GM12878 (cell line): ENCODE measurements at regions not wholly inside any gene's neighbourhood (a gene's known extent, or its start where the extent isn't known, plus 50 kb on each side); places are given as distances from the start of the nearest gene placed in this dataset.

Experiments used
- ATAC-seq: fragments of 200-7000 bp; cut with Tn5 transposase; 3 replicates; pipeline ENCODE4 v1.9.1; 2020; ENCODE audit warnings: mild to moderate bottlenecking, moderate library complexity
- BruUV-seq: library from RNA; stranded (reverse); fragments of 400-500 nt; replicated peaks from 2 replicates; lab custom pipeline; 2021; lab: Mats Ljungman, UMichigan
- CTCF ChIA-PET: fragments of 300-600 bp; sonication (Branson Sonifier 250); formaldehyde crosslinking; extraction: SDS; loops from one replicate; lab custom pipeline; 2021; ENCODE audit warnings: inconsistent platforms; lab: Yijun Ruan, JAX
- POLR2A ChIA-PET: fragments of 350-600 bp; formaldehyde crosslinking; extraction: SDS; loops from one replicate; lab custom pipeline; 2021; ENCODE audit warnings: inconsistent platforms; lab: Charles Lee
- RAD21 ChIA-PET: fragments of 300-600 bp; sonication (Branson Sonifier 250); formaldehyde crosslinking; loops from one replicate; lab custom pipeline; 2023; ENCODE audit warnings: antibody characterized with exemption; ENCODE audit not compliant: unreplicated experiment; lab: Charles Lee
- SMC1A ChIA-PET: fragments of 300-600 bp; sonication (Branson Sonifier 250); formaldehyde crosslinking; loops from one replicate; lab custom pipeline; 2023; ENCODE audit not compliant: unreplicated experiment, uncharacterized antibody; lab: Charles Lee
- DNase-seq: peaks from one replicate; pipeline ENCODE4 v3.0.0-alpha.2; 2011; ENCODE audit warnings: low read depth, low spot score
- FAIRE-seq: peaks from 3 replicates; lab custom pipeline; 2011; peaks lifted over from hg19 to GRCh38; lab: Jason Lieb, UNC
- H2AFZ ChIP-seq: 2 replicates; pipeline ENCODE4 v1.6.0; 2011; ENCODE audit warnings: low read depth, low read length, control low read depth; ENCODE audit not compliant: control insufficient read depth
- H3K27ac ChIP-seq: 2 replicates; pipeline ENCODE4 v1.5.1; 2011; ENCODE audit warnings: control low read depth; ENCODE audit not compliant: control insufficient read depth, insufficient read depth
- H3K27me3 ChIP-seq, 2 experiments: replicated peaks in 1 of 2; 2 replicates each; pipeline versions ENCODE4 v1.6.0 to v1.6.1; 2011; ENCODE audit warnings: low read length in 1 of 2; ENCODE audit not compliant: control insufficient read depth in 2 of 2, insufficient read depth in 2 of 2
- H3K36me3 ChIP-seq, 2 experiments: 2 replicates each; pipeline ENCODE4 v1.5.1; 2011; ENCODE audit warnings: low read length in 1 of 2; ENCODE audit not compliant: control insufficient read depth in 2 of 2, insufficient read depth in 2 of 2
- H3K4me1 ChIP-seq: 2 replicates; pipeline ENCODE4 v1.6.1; 2011; ENCODE audit warnings: mild to moderate bottlenecking, low read length, moderate library complexity, mixed read lengths; ENCODE audit not compliant: control insufficient read depth, insufficient read depth
- H3K4me2 ChIP-seq: 2 replicates; pipeline ENCODE4 v1.6.0; 2011; ENCODE audit warnings: control low read depth; ENCODE audit not compliant: control insufficient read depth, insufficient read depth
- H3K4me3 ChIP-seq: fragments of 200-600 bp; sonication (generic); 2 replicates; pipeline ENCODE4 v1.5.1; 2016
- H3K79me2 ChIP-seq: 2 replicates; pipeline ENCODE4 v1.6.0; 2011; ENCODE audit warnings: low read length; ENCODE audit not compliant: control insufficient read depth, insufficient read depth
- H3K9ac ChIP-seq: 2 replicates; pipeline ENCODE4 v1.8.0; 2011; ENCODE audit warnings: low read length, control low read depth, mixed read lengths; ENCODE audit not compliant: control insufficient read depth, insufficient read depth
- H3K9me3 ChIP-seq: replicated peaks from 3 replicates; pipeline ENCODE4 v1.5.1; 2011; ENCODE audit warnings: mild to moderate bottlenecking, low read length; ENCODE audit not compliant: control insufficient read depth, insufficient read depth
- H4K20me1 ChIP-seq: 2 replicates; pipeline ENCODE4 v1.6.0; 2011; ENCODE audit not compliant: control insufficient read depth, insufficient read depth
- ASH2L ChIP-seq: fragments of 300-600, 200-600 bp; sonication (generic); IDR thresholded peaks from 2 replicates; pipeline ENCODE4 v1.6.1; 2017; ENCODE audit warnings: low read depth, mild to moderate bottlenecking, borderline replicate concordance
- CHD1 ChIP-seq: IDR thresholded peaks from 2 replicates; pipeline ENCODE4 v1.6.1; 2012; ENCODE audit warnings: low read depth, low read length, improper control_type of control experiment
- JUNB ChIP-seq: IDR thresholded peaks from 2 replicates; pipeline ENCODE4 v1.6.1; 2016; ENCODE audit warnings: antibody characterized with exemption, mild to moderate bottlenecking
- PML ChIP-seq: IDR thresholded peaks from 2 replicates; pipeline ENCODE4 v1.6.1; 2012; ENCODE audit warnings: low read length, inconsistent platforms
- SIX5 ChIP-seq: IDR thresholded peaks from 2 replicates; pipeline ENCODE4 v1.6.1; 2011; ENCODE audit warnings: mild to moderate bottlenecking, low read depth, low read length, moderate library complexity; ENCODE audit not compliant: severe bottlenecking
- SREBF2 ChIP-seq: IDR thresholded peaks from 2 replicates; pipeline ENCODE4 v1.6.1; 2012; ENCODE audit warnings: mild to moderate bottlenecking, low read length
- SUPT20H ChIP-seq: IDR thresholded peaks from 2 replicates; pipeline ENCODE4 v1.6.1; 2011; ENCODE audit warnings: low read depth, mild to moderate bottlenecking, low read length, moderate library complexity, borderline replicate concordance; ENCODE audit not compliant: control insufficient read depth
- TCF12 ChIP-seq: IDR thresholded peaks from 2 replicates; pipeline ENCODE4 v1.6.1; 2011; ENCODE audit warnings: low read depth, mild to moderate bottlenecking, low read length
- TCF3 ChIP-seq: IDR thresholded peaks from 2 replicates; pipeline ENCODE4 v1.6.1; 2012; ENCODE audit warnings: low read depth, mild to moderate bottlenecking, low read length, borderline replicate concordance; ENCODE audit not compliant: insufficient read depth
- TCF7 ChIP-seq: IDR thresholded peaks from 2 replicates; pipeline ENCODE4 v1.6.1; 2014; ENCODE audit warnings: antibody characterized with exemption, borderline replicate concordance
- ZBED1 ChIP-seq: IDR thresholded peaks from 2 replicates; pipeline ENCODE4 v1.6.1; 2016; ENCODE audit warnings: borderline replicate concordance
- WGBS: methylation state at CpG from one replicate; pipeline ENCODE4 v1.1.6; 2016; ENCODE audit warnings: low lambda C conversion rate; ENCODE audit not compliant: insufficient replicate concordance, insufficient coverage; ENCODE audit errors: missing lambda C conversion rate; 5-methylcytosine and 5-hydroxymethylcytosine counted together
- in situ Hi-C: fragments of 300-500 bp; cut with MboI; formaldehyde crosslinking; loops from 9 replicates; pipeline ENCODE4 v1.14.3; 2018; ENCODE audit warnings: mixed read lengths
- intact Hi-C: fragments of 100-400 bp; cut with micrococcal nuclease; formaldehyde crosslinking; loops from one replicate; pipeline ENCODE4 v1.14.2; 2022; ENCODE audit not compliant: unreplicated experiment
- TF ChIP-seq, protein P1 (sequence below): fragments of 450-650 bp; IDR thresholded peaks from 2 replicates; pipeline ENCODE4 v1.6.1; 2017; ENCODE audit warnings: borderline replicate concordance
- TF ChIP-seq, protein P2 (sequence below): IDR thresholded peaks from 2 replicates; pipeline ENCODE4 v1.6.1; 2011; ENCODE audit warnings: borderline replicate concordance, low read depth, mild to moderate bottlenecking, moderate library complexity, low read length; ENCODE audit not compliant: insufficient read depth, poor library complexity, severe bottlenecking
- TF ChIP-seq, protein P3 (sequence below): fragments of 450-650 bp; IDR thresholded peaks from 2 replicates; pipeline ENCODE4 v1.6.1; 2016; ENCODE audit warnings: mild to moderate bottlenecking, moderate library complexity, borderline replicate concordance

DNA sequence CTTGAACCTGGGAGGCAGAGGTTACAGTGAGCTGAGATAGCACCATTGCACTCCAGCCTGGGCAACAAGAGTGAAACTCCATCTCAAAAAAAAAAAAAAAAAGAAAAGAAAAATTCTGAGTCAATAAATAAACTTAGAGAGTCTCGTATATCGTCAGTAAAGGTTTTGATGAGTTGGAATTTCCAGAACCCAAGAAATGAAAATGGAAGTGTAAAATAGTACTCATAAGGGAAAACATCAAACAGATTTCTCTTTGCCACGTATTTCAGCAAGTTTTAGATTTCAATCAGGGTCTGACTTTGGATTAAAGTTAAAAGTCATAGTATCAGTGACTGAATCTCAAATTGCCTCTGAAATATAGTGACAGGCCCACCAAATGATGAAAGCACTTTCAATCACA, 71.4 kb upstream of the SPOPL start:
- RAD21 ChIA-PET, result no interaction called here
- no peak for FAIRE-seq
- intact Hi-C loops, result no loop called here

More for the DNA sequence above, 71.4 kb upstream of the SPOPL start:
- in situ Hi-C loops, result no loop called here
- WGBS, result 13% methylated on average over 3 of the region's 3 CpGs
- ATAC-seq, result peak; percentile 34; the same call in 2 of the 3 replicates
- ChIA-PET POLR2A (no interaction called here), CTCF (no interaction called here), SMC1A (interaction anchor here (1.0 kb wide), 1 partner anchor 43 kb away, joined by 3 read pairs; no protein-coding TSS in a partner anchor)
- Histone ChIP-seq H3K27ac (no peak overlapping the region), H3K4me2 (no peak overlapping the region), H3K27me3 (no peaks in the 10 kb centered on the region), H3K9ac (no peak overlapping the region), H4K20me1 (no peaks in the 10 kb centered on the region), H3K36me3 (no peaks in the 10 kb centered on the region), H3K4me3 (no peak overlapping the region), H3K4me1 (no peaks in the 10 kb centered on the region), H2AFZ (peak overlapping the region; percentile 22; the same call in 1 of the 2 replicates), H3K79me2 (no peaks in the 10 kb centered on the region), H3K9me3 (peaks cover 4% of the 10 kb centered on the region; the same call in 2 of the 3 replicates)
- TF ChIP-seq TCF3 (no peak), ZBED1 (no peak), ASH2L (no peak), JUNB (peak; percentile 37; the same call in 1 of the 2 replicates), SREBF2 (no peak), SIX5 (no peak), TCF12 (no peak), PML (no peak), TCF7 (peak; percentile 54; the same call in 1 of the 2 replicates), SUPT20H (no peak), CHD1 (no peak)
- TF ChIP-seq, protein P1, sequence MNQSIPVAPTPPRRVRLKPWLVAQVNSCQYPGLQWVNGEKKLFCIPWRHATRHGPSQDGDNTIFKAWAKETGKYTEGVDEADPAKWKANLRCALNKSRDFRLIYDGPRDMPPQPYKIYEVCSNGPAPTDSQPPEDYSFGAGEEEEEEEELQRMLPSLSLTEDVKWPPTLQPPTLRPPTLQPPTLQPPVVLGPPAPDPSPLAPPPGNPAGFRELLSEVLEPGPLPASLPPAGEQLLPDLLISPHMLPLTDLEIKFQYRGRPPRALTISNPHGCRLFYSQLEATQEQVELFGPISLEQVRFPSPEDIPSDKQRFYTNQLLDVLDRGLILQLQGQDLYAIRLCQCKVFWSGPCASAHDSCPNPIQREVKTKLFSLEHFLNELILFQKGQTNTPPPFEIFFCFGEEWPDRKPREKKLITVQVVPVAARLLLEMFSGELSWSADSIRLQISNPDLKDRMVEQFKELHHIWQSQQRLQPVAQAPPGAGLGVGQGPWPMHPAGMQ, result no peak
- TF ChIP-seq, protein P2, sequence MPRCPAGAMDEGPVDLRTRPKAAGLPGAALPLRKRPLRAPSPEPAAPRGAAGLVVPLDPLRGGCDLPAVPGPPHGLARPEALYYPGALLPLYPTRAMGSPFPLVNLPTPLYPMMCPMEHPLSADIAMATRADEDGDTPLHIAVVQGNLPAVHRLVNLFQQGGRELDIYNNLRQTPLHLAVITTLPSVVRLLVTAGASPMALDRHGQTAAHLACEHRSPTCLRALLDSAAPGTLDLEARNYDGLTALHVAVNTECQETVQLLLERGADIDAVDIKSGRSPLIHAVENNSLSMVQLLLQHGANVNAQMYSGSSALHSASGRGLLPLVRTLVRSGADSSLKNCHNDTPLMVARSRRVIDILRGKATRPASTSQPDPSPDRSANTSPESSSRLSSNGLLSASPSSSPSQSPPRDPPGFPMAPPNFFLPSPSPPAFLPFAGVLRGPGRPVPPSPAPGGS, result no peak
- TF ChIP-seq, protein P3, sequence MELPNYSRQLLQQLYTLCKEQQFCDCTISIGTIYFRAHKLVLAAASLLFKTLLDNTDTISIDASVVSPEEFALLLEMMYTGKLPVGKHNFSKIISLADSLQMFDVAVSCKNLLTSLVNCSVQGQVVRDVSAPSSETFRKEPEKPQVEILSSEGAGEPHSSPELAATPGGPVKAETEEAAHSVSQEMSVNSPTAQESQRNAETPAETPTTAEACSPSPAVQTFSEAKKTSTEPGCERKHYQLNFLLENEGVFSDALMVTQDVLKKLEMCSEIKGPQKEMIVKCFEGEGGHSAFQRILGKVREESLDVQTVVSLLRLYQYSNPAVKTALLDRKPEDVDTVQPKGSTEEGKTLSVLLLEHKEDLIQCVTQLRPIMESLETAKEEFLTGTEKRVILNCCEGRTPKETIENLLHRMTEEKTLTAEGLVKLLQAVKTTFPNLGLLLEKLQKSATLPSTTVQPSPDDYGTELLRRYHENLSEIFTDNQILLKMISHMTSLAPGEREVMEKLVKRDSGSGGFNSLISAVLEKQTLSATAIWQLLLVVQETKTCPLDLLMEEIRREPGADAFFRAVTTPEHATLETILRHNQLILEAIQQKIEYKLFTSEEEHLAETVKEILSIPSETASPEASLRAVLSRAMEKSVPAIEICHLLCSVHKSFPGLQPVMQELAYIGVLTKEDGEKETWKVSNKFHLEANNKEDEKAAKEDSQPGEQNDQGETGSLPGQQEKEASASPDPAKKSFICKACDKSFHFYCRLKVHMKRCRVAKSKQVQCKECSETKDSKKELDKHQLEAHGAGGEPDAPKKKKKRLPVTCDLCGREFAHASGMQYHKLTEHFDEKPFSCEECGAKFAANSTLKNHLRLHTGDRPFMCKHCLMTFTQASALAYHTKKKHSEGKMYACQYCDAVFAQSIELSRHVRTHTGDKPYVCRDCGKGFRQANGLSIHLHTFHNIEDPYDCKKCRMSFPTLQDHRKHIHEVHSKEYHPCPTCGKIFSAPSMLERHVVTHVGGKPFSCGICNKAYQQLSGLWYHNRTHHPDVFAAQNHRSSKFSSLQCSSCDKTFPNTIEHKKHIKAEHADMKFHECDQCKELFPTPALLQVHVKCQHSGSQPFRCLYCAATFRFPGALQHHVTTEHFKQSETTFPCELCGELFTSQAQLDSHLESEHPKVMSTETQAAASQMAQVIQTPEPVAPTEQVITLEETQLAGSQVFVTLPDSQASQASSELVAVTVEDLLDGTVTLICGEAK, result no peak
- no TSS peak for BruUV-seq
- DNase-seq, result no peak
